ENCODE measurements at regions not wholly inside any gene's neighbourhood (a gene's known extent, or its start where the extent isn't known, plus 50 kb on each side); places are given as distances from the start of the nearest gene placed in this dataset.

- H3K9me1 ChIP-seq (ENCODE audit: control insufficient read depth, insufficient read depth, low read length) = no peaks in the 10 kb centered on the region
- FAIRE-seq = no peak
- no peak overlapping the region for H2AFZ ChIP-seq (ENCODE audit: low read depth, low read length)
- H3K36me3 ChIP-seq (ENCODE audit: control insufficient read depth, insufficient read depth, low read length) = no peaks in the 10 kb centered on the region
- ATAC-seq = no peak
- no peaks in the 10 kb centered on the region; a peak in 2 of 5 replicates for H3K27me3 ChIP-seq (ENCODE audit: control insufficient read depth in 2 of 2, insufficient read depth in 2 of 2, low read length in 2 of 2)
- DNase-seq (ENCODE audit: extremely low read depth in 1 of 4, low spot score in 3 of 4) = no peak
- H3K4me1 ChIP-seq (replicated peaks in 1 of 2; ENCODE audit: control insufficient read depth in 2 of 2, insufficient read depth in 2 of 2, low read length in 2 of 2) = no peaks in the 10 kb centered on the region
- no peaks in the 10 kb centered on the region for H3K79me2 ChIP-seq (ENCODE audit: control insufficient read depth, insufficient read depth, low read length)
- TF ChIP-seq MAFK (IDR thresholded peaks at IDR 0.05; ENCODE audit: low read length) (no peak), ATF3 (IDR thresholded peaks at IDR 0.05) (no peak), ATF3 (CRISPR knock-in tag; conservative IDR thresholded peaks at IDR 0.05) (no peak), RHOXF2B (CRISPR knock-in tag; conservative IDR thresholded peaks at IDR 0.05) (no peak), ZSCAN29 (IDR thresholded peaks at IDR 0.05) (no peak), FOXJ2 (tag; IDR thresholded peaks at IDR 0.05) (no peak), MAFG (tag; conservative IDR thresholded peaks at IDR 0.05) (no peak), ESRRA (IDR thresholded peaks at IDR 0.05; ENCODE audit: borderline replicate concordance, low read depth) (no peak), UBTF (IDR thresholded peaks at IDR 0.05; ENCODE audit: borderline replicate concordance in 1 of 2, low read depth in 2 of 2, low read length in 2 of 2) (no peak), ZBTB17 (CRISPR knock-in tag; IDR thresholded peaks at IDR 0.05) (no peak), CC2D1A (IDR thresholded peaks at IDR 0.05) (no peak), PML (IDR thresholded peaks at IDR 0.05; ENCODE audit: low read length) (no peak), NFXL1 (CRISPR knock-in tag; IDR thresholded peaks at IDR 0.05) (no peak), SMAD2 (IDR thresholded peaks at IDR 0.05; ENCODE audit: low read depth, low read length) (no peak), TEAD2 (tag; IDR thresholded peaks at IDR 0.05) (no peak)
- no peaks in the 10 kb centered on the region for H4K20me1 ChIP-seq (replicated peaks; ENCODE audit: control insufficient read depth, insufficient read depth, low read length)
- H3K27ac ChIP-seq (ENCODE audit: extremely low read depth, low read depth, low read length) = no peak overlapping the region
- ChIA-PET POLR2A (interaction anchor here (0.9 kb wide), 1 partner anchor 14 kb away, joined by 3 read pairs; no protein-coding TSS in a partner anchor), CTCF (ENCODE audit: low intra/inter-chr PET ratio) (no interaction called here)
- no peaks in the 10 kb centered on the region for H3K9me3 ChIP-seq (replicated peaks; ENCODE audit: control insufficient read depth, insufficient read depth, low read depth, low read length)
- no peak overlapping the region for H3K4me2 ChIP-seq (ENCODE audit: insufficient read depth, low read length)
- in situ Hi-C loops (cut with MboI) = no loop called here
- no peak overlapping the region for H3K4me3 ChIP-seq
- BruUV-seq (replicated peaks) = no TSS peak
- intact Hi-C loops (cut with micrococcal nuclease) = no loop called here
- no peak overlapping the region for H3K9ac ChIP-seq (ENCODE audit: insufficient read depth in 1 of 2, low read depth in 2 of 2, low read length in 2 of 2)
These were observed 129.9 kb upstream of the TSC22D2 start for GRCh38 chr3:150278195-150278594.
